GM21360 (cell line): ENCODE measurements at regions not wholly inside any gene's neighbourhood (a gene's known extent, or its start where the extent isn't known, plus 50 kb on each side); places are given as distances from the start of the nearest gene placed in this dataset.
"Not testable (repeated sequence)": the region's sequence is repeated elsewhere in the genome, so short reads cannot be mapped to it uniquely, and the experiment has no call there.

ENCODE experiments used
- ATAC-seq: cut with Tn5 transposase; IDR thresholded peaks from one replicate; pipeline ENCODE4 v1.9.1; 2021; ENCODE audit warnings: mild to moderate bottlenecking, moderate library complexity; ENCODE audit not compliant: unreplicated experiment

DNA sequence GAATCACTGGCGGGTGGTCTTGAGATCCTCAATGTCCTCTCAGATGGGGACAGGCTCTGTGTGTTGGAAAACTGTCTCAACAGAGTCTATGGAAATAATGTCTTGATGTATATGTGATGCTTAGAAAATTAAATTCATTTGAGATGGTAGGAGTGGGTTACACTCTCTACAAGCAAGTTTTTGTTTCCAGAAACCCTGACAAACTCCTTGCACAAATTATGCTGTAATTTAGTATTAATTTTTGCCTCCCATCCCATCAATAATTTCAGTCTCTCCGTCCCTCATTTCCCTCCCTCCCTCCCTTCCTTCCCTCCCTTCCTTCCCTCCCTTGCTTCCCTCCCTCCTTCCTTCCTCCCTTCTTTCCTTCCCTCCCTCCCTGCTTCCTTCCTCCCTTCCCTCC is 488.0 kb upstream of the C16orf82 start:
- ATAC-seq = no peak

DNA sequence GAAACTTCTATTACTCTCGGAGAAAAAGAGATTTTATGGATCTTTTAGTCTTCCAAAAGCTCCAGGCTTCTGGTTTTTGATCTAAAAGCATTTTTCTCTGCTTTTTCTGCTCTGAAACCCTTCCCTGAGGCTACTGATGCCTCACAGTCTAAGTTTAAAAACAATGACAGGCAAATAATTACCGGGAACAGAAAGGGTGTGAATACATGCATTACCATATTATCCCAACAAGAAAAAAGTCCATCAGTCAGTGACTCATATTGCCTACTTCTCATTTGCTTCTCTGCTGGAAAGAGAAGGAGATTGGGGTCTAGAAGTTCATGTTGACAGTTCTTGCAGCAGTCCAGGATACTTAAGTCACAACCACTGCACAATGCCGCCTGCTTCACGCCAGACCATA is 482.9 kb upstream of the C16orf82 start:
- ATAC-seq = no peak

DNA sequence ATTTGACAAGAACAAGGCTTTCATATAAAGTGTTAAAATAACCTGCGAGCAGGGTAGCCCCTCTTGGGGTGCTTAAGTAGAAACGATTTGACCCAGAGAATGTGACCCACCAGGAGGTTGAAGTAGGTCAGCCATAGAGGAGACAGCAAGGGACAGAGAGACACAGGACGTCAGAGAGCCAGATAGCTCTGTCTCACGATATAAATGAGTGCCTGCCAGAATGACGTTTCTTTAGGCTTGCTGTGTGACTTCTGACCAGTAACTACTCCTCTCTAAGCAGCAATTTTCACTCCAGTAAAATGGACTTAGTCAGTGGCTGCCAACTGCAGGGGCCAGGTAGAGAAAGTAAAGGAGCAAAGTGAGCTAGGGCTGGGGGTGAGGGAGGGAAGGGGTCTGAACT is 473.0 kb upstream of the C16orf82 start:
- no peak for ATAC-seq

DNA sequence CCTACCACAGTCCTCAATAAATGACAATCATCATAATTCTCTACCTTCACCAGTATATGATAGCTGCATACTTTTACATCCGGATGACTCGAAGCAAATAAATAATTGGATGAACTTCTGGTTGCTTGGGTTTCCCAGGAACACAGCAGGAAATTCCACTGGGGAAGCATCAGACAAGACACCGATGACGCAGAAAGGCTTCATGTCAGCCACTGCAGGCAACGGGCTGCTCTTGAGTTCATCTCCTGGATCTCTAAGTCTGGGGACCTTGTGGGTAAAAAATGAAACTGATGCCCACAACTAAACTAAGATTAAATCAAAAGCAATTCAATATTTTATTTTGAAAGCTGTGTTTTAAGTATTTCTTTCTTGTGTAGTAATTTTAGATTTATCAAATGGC is 472.1 kb upstream of the C16orf82 start:
- ATAC-seq = no peak

GRCh38 chr16:26595199-26595598 is 471.5 kb upstream of the C16orf82 start:
- ATAC-seq = no peak

DNA sequence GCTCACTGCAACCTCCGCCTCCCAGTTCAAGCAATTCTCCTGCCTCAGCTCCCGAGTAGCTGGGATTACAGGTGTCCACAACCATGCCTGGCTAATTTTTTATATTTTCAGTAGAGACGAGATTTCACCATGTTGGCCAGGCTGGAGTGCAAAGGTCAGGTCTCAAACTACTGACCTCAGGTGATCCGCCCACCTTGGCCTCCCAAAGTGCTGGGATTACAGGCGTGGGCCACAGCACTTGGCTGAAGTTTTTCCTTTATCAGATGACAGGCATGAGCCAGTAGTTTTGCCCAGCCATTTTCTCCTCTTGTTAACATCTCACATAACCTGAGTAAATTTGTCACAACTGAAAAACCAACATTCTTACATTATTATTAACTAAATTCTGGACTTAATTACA is 470.7 kb upstream of the C16orf82 start:
- not testable (repeated sequence) for ATAC-seq

DNA sequence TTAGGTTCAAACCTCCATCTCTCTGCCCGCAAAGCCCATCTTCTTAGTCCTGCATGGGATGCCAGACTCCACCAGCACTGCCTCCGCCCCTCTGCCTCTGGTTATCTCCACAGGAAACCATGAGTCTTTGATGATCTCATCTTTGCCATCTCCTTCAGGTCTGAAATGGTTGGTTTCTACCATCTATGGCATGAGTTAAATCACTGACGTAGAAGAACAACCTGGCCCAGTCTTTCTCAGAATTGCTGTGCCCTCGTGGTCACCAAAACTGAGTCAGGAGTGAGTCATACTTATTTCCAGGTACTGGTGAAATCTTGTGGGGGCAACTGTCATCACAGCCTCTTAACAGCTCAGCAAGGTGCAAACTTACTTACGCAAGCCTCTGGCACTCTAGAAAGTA is 468.7 kb upstream of the C16orf82 start:
- no peak for ATAC-seq

DNA sequence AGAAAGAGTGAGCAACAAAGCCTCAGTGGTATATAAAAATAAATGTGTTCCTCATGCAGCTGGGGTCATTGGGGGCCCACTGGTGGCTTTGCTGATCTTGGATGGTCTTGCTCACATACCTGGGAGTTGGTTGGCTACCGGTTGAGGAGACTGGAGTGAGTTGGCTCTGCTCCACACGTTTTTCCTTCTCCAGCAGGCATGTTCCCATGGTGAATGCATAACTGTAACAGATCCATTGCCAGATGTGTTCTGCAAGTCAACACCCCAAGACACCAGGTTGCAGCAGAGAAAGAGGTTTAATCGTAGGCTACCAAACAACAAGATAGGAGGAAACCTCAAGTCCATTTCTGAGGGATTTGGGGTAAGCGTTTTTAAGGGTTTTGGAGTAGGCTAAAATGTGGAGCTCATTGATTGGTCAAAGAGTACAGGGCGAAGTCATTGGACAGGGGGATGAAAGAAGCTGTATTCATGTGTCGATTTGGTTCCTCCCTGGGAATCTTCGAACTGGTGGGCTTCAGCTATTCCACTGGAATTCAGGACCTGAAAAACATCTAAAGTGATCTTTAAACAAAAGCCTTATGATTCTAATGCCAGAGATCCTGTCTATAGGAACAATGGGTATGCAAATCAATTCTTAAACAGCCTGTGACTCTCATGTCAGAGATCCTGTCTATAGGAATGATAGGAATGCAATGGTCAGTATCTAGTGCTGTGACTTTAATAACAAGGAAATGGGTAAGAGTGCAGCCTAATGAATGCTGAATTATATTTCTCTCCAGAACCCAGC is 467.5 kb upstream of the C16orf82 start:
- no peak for ATAC-seq

- ATAC-seq = no peak
These were observed 467.0 kb upstream of the C16orf82 start for GRCh38 chr16:26599785-26600104.

DNA sequence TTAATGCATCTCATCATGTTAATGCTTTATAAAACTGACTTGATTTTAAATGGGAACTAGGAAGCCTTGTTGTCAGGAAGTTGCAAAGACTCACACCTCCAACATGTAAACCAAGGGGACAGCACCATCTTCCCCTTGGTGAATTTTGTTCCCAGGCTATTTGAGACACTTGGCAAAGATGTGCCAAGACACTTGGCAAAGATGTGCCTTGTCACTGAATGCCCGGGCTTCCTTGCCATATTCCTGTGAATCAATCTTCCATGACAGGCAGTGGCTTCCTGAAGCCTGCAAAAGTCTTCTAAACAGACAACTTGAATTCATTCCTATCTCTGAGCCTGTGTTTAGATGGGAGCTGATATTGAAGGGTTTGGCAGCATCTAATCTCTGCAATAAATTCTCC is 465.4 kb upstream of the C16orf82 start:
- ATAC-seq = no peak

GRCh38 chr16:26605626-26606271 is 461.0 kb upstream of the C16orf82 start:
- no peak for ATAC-seq

GRCh38 chr16:26606381-26607150 is 460.2 kb upstream of the C16orf82 start:
- ATAC-seq = no peak

GRCh38 chr16:26614237-26614841 is 452.4 kb upstream of the C16orf82 start:
- ATAC-seq = no peak

DNA sequence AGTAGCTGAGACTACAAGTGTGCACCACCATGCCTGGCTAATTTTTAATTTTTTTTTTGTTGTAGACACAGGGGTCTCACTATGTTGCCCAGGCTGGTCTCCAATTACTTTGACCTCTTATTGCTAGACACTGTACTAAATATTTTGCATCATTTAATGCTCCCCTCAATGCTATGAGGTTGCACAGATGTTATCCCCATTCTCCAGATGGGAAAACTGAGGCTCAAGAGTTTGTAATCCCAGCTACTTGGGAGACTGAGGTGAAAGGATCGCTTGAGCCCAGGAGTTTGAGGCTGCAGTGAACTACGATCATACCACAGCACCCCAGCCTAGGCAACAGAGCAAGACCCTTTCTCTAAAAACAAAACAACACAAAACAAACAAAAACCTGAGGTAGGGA is 443.3 kb upstream of the C16orf82 start:
- no peak for ATAC-seq

GRCh38 chr16:26627958-26628357 is 438.8 kb upstream of the C16orf82 start:
- no peak for ATAC-seq

DNA sequence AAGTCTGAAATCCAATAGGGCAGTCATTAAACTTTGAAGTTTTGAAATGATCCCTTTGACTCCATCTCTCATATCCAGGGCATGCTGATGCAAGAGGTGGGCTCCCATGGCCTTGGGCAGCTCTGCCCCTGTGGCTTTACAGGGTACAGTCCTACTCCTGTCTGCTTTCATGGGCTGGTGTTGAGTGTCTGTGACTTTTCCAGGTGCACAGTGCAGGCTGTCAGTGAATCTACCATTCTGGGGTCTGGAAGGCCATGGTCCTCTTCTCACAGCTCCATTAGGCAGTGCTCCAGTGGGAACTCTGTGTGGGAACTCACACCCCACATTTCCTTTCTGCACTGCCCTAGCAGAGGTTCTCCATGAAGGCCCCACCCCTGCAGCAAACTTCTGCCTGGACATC is 435.4 kb upstream of the C16orf82 start:
- not testable (repeated sequence) for ATAC-seq

DNA sequence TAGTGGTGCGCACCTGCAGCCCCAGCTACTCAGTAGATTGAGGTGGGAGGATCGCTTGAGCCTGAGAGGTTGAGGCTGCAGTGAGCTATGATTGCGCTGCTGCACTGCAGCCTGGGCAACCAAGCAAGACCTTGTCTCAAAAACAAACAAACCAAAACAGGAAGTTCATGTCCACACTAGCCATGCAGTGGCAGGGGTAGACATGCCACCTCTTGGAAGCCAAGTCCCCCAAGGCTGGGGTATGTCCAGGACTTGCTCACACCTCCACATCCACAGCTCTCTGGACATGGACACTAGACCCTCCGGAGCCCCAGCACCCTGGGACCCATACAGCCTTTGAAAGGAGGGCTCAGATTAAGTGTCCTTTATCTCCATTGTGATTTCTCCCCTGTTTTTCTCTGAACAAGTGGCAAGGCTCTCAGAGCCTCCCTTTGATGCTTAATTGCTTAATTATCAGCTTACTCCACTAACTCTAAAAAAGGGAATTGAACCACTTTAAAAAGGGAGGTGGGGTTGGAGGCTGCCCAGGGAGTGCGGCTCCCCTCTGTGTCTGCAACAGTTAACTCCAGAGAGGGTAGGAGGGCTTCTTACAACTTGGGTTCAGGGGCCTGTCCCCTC is 424.6 kb upstream of the C16orf82 start:
- ATAC-seq = no peak

- no peak for ATAC-seq
These were observed 423.2 kb upstream of the C16orf82 start for GRCh38 chr16:26643519-26643918.

DNA sequence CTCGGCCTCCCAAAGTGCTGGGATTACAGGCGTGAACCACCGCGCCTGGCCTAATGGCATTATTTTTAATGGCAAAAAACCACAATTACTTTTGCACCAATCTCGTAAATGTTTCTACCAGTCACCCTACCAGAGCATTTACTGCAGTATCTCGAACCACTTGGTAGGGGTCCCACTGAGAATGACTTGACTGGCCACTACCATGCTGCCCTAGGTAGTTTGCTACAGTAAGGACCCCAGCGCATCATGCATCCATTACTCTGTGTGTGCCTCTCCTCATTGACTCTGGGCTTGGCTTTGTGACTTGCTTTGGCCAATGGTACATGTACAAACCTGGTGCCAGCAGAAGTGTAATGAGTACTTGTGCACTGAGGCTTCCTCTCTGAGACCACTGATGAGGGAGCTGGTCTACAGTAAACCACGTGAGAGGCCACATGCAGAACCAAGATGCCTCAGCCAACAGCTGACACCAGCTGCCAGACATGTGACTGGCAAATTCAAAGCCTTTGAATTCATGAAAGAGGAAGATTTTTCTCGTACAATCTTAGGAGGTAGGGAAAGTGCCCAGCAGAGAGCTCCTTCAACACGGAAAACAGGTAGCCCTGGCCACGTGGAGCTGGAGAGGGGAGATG is 421.7 kb upstream of the C16orf82 start:
- no peak for ATAC-seq

GRCh38 chr16:26645614-26646013 is 421.1 kb upstream of the C16orf82 start:
- ATAC-seq = no peak

DNA sequence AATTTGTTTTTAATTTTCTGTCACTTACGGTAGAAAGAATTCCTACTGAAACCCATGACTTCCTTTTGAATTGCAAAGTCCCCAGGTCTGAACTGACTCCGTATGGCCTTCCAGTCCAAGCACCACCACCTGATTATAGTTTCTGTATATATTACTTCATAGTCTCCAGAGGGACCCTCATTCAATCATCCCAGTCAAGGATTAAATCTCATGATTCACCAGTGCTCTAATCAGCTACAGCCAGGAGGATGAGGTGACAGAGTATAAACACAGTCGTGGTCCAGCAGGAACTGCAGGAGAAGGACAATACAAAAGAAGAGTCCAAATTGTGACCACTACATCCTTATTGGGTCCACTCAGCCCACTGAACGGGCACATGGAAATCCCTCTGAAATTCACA is 418.9 kb upstream of the C16orf82 start:
- no peak for ATAC-seq
